Ovary (tissue), 3 donors: ENCODE measurements at regions not wholly inside any gene's neighbourhood (a gene's known extent, or its start where the extent isn't known, plus 50 kb on each side); places are given as distances from the start of the nearest gene placed in this dataset.

Source experiments
- EP300 ChIP-seq: sonication (generic); formaldehyde crosslinking; IDR thresholded peaks from one replicate; pipeline ENCODE4 v1.6.1; 2017; ENCODE audit warnings: antibody characterized with exemption
- POLR2A ChIP-seq: fragments of 450-650 bp; IDR thresholded peaks from one replicate; pipeline ENCODE4 v1.6.1; 2017; ENCODE audit warnings: antibody characterized with exemption, mild to moderate bottlenecking, moderate library complexity
- TF ChIP-seq, protein P1 (sequence below), 3 donors: fragments of 450-650 bp in 2 of 3; fragments of 200-600 bp in 1 of 3; IDR thresholded peaks; one replicate each; pipeline versions ENCODE4 v1.5.1 to v1.8.0; 2016 to 2022; ENCODE audit warnings: antibody characterized with exemption in 3 of 3, mild to moderate bottlenecking in 1 of 3
- donor health status: DM: no; HTN: no; CAD: no.

DNA sequence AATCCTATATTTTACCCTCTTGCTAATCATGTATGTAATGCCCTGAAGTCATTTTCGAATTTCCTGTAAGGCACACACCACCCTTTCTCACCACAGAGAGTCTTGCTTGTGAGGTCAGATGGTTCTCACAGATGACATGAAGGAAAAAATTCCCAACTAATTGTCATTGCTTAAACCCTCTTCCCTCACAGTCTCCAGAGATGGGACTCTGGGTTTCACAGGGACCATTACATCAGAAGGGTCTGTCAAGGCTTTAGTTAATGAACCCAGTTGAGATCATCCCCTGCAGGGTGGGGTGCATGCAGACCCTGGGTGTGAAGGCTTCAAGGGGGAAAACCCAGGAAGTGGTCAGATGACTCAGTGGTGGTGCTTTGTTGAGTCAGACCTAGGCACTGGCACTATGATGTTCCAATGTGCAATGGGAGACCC, 229.6 kb downstream of the BCAT1 start:
- TF ChIP-seq, protein P1, sequence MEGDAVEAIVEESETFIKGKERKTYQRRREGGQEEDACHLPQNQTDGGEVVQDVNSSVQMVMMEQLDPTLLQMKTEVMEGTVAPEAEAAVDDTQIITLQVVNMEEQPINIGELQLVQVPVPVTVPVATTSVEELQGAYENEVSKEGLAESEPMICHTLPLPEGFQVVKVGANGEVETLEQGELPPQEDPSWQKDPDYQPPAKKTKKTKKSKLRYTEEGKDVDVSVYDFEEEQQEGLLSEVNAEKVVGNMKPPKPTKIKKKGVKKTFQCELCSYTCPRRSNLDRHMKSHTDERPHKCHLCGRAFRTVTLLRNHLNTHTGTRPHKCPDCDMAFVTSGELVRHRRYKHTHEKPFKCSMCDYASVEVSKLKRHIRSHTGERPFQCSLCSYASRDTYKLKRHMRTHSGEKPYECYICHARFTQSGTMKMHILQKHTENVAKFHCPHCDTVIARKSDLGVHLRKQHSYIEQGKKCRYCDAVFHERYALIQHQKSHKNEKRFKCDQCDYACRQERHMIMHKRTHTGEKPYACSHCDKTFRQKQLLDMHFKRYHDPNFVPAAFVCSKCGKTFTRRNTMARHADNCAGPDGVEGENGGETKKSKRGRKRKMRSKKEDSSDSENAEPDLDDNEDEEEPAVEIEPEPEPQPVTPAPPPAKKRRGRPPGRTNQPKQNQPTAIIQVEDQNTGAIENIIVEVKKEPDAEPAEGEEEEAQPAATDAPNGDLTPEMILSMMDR (IDR thresholded peaks at IDR 0.05) = no peak
- TF ChIP-seq POLR2A = no peak
- TF ChIP-seq EP300 = no peak
